Osteocyte (in vitro differentiated cells): ENCODE measurements at regions not wholly inside any gene's neighbourhood (a gene's known extent, or its start where the extent isn't known, plus 50 kb on each side); places are given as distances from the start of the nearest gene placed in this dataset.
A peak's percentile ranks its signal among the peaks of the same experiment; 100 is the strongest.
"Not testable (repeated sequence)": the region's sequence is repeated elsewhere in the genome, so short reads cannot be mapped to it uniquely, and the experiment has no call there.

Experiments
- DNase-seq: peaks from one replicate; pipeline ENCODE4 v3.0.0; 2021; ENCODE audit warnings: mixed read lengths; ENCODE audit not compliant: unreplicated experiment; ENCODE audit errors: extremely low spot score
- H3K27ac Mint-ChIP-seq: one replicate; pipeline ENCODE4 v1.8.0; 2021; ENCODE audit warnings: mild to moderate bottlenecking, mixed read lengths; ENCODE audit not compliant: unreplicated experiment
- H3K27me3 Mint-ChIP-seq: one replicate; pipeline ENCODE4 v1.8.0; 2021; ENCODE audit warnings: mixed read lengths; ENCODE audit not compliant: unreplicated experiment
- H3K36me3 Mint-ChIP-seq: one replicate; pipeline ENCODE4 v1.8.0; 2021; ENCODE audit warnings: mixed read lengths; ENCODE audit not compliant: unreplicated experiment
- H3K4me1 Mint-ChIP-seq: one replicate; pipeline ENCODE4 v1.8.0; 2021; ENCODE audit warnings: mixed read lengths; ENCODE audit not compliant: unreplicated experiment
- H3K4me3 Mint-ChIP-seq: one replicate; pipeline ENCODE4 v1.8.0; 2021; ENCODE audit warnings: mild to moderate bottlenecking, moderate library complexity, mixed read lengths; ENCODE audit not compliant: unreplicated experiment
- H3K9me3 Mint-ChIP-seq: one replicate; pipeline ENCODE4 v1.8.0; 2021; ENCODE audit warnings: mixed read lengths; ENCODE audit not compliant: unreplicated experiment
- CTCF ChIP-seq: fragments of 200-600 bp; sonication (generic); IDR thresholded peaks from 2 replicates; pipeline ENCODE4 v1.5.0; 2021; ENCODE audit warnings: antibody characterized with exemption, mild to moderate bottlenecking, moderate library complexity

GRCh38 chr12:3420693-3421092, 70.3 kb upstream of the PRMT8 start:
- TF ChIP-seq CTCF = no peak
- Mint-ChIP-seq H3K4me3 (no peak overlapping the region), H3K9me3 (no peaks in the 10 kb centered on the region), H3K27me3 (no peaks in the 10 kb centered on the region), H3K36me3 (no peaks in the 10 kb centered on the region), H3K4me1 (no peaks in the 10 kb centered on the region), H3K27ac (no peak overlapping the region)
- no peak for DNase-seq

- Mint-ChIP-seq H3K36me3 (no peaks in the 10 kb centered on the region), H3K27ac (no peak overlapping the region), H3K27me3 (no peaks in the 10 kb centered on the region), H3K4me3 (no peak overlapping the region), H3K4me1 (no peaks in the 10 kb centered on the region), H3K9me3 (no peaks in the 10 kb centered on the region)
- no peak for TF ChIP-seq CTCF
- no peak for DNase-seq
Measured at GRCh38 chr12:3421191-3421978, 69.6 kb upstream of the PRMT8 start.

GRCh38 chr12:3424796-3425195, 66.2 kb upstream of the PRMT8 start:
- H3K27ac Mint-ChIP-seq, H3K27me3 Mint-ChIP-seq, H3K36me3 Mint-ChIP-seq, H3K9me3 Mint-ChIP-seq, H3K4me1 Mint-ChIP-seq, H3K4me3 Mint-ChIP-seq: not testable (repeated sequence)
- peak; percentile 53 for DNase-seq

GRCh38 chr12:3427956-3428355, 63.0 kb upstream of the PRMT8 start:
- no peaks in the 10 kb centered on the region for H3K36me3 Mint-ChIP-seq
- DNase-seq = no peak
- no peak for TF ChIP-seq CTCF

GRCh38 chr12:3428631-3429030, 62.4 kb upstream of the PRMT8 start:
- no peak for DNase-seq
- Mint-ChIP-seq H3K27ac (no peak overlapping the region), H3K4me3 (no peak overlapping the region), H3K36me3 (no peaks in the 10 kb centered on the region), H3K9me3 (no peaks in the 10 kb centered on the region), H3K27me3 (peaks cover 7% of the 10 kb centered on the region), H3K4me1 (no peaks in the 10 kb centered on the region)
- TF ChIP-seq CTCF = no peak

More at GRCh38 chr12:3427956-3428355, 63.0 kb upstream of the PRMT8 start:
- H3K27ac Mint-ChIP-seq = no peak overlapping the region
- H3K4me1 Mint-ChIP-seq = no peaks in the 10 kb centered on the region
- peaks cover 7% of the 10 kb centered on the region for H3K27me3 Mint-ChIP-seq
- no peak overlapping the region for H3K4me3 Mint-ChIP-seq
- no peaks in the 10 kb centered on the region for H3K9me3 Mint-ChIP-seq

- peak; percentile 51 for DNase-seq
- H3K9me3 Mint-ChIP-seq, H3K36me3 Mint-ChIP-seq, H3K27ac Mint-ChIP-seq, H3K4me3 Mint-ChIP-seq, H3K27me3 Mint-ChIP-seq, H3K4me1 Mint-ChIP-seq: not testable (repeated sequence)
Measured at GRCh38 chr12:3429523-3429922, 61.5 kb upstream of the PRMT8 start.
